ENCODE measurements at regions not wholly inside any gene's neighbourhood (a gene's known extent, or its start where the extent isn't known, plus 50 kb on each side); places are given as distances from the start of the nearest gene placed in this dataset.

GRCh38 chr20:6614836-6615235 lies 152.7 kb upstream of the BMP2 start:
- intact Hi-C loops (cut with micrococcal nuclease; ENCODE audit: unreplicated experiment) (no loop called here), in situ Hi-C loops (cut with HindIII; ENCODE audit: extremely low pct_ligation_motif_present, low pct_unique_long_range_greater_than_20kb) (no loop called here)
- H3K4me1 ChIP-seq (ENCODE audit: insufficient read depth, low read length) = peaks cover 8% of the 10 kb centered on the region; the same call in 1 of the 2 replicates
- no peak overlapping the region for H2AFZ ChIP-seq (ENCODE audit: low read length)
- no peaks in the 10 kb centered on the region for H3K27me3 ChIP-seq (ENCODE audit: control insufficient read depth in 1 of 2, insufficient read depth in 2 of 2, low read length in 2 of 2)
- CTCF ChIA-PET (ENCODE audit: low intra/inter-chr PET ratio, low total read pairs) = no interaction called here
- no peak overlapping the region for H3K4me2 ChIP-seq (ENCODE audit: low read depth, low read length)
- 0% methylated on average over 1 of the region's 1 CpG for WGBS (ENCODE audit: low lambda C conversion rate)
- no peak overlapping the region for H3K9ac ChIP-seq (ENCODE audit: insufficient read depth, low read depth, low read length)
- no peak overlapping the region for H3K27ac ChIP-seq (ENCODE audit: extremely low read length, insufficient read depth, low read length)
- FAIRE-seq (no peak), ATAC-seq (no peak), DNase-seq (ENCODE audit: low spot score) (no peak)
- no TSS peak for BruUV-seq (replicated peaks)
- H3K79me2 ChIP-seq (ENCODE audit: insufficient read depth, low read length) = no peaks in the 10 kb centered on the region
- H3K36me3 ChIP-seq (replicated peaks in 1 of 2; ENCODE audit: control insufficient read depth in 1 of 2, insufficient read depth in 2 of 2, low read length in 2 of 2) = no peaks in the 10 kb centered on the region
- H3K9me3 ChIP-seq (ENCODE audit: low read length) = no peaks in the 10 kb centered on the region
- H3K4me3 ChIP-seq (replicated peaks in 1 of 3; ENCODE audit: insufficient read depth in 1 of 3, low read depth in 2 of 3, low read length in 3 of 3) = no peak overlapping the region
- POLR2A ChIA-PET = no interaction called here
- H4K20me1 ChIP-seq (ENCODE audit: insufficient read depth, low read length) = no peaks in the 10 kb centered on the region
- TF ChIP-seq ZFYVE20 (CRISPR knock-in tag; IDR thresholded peaks at IDR 0.05; ENCODE audit: borderline replicate concordance, low read depth) = no peak
- TF ChIP-seq SKIL (CRISPR knock-in tag; IDR thresholded peaks at IDR 0.05; ENCODE audit: borderline replicate concordance) = no peak
- no peak for TF ChIP-seq DDIT3 (CRISPR knock-in tag; IDR thresholded peaks at IDR 0.05)
- TF ChIP-seq ARID4A (CRISPR knock-in tag; IDR thresholded peaks at IDR 0.05; ENCODE audit: borderline replicate concordance) = no peak
- TF ChIP-seq FOSL1 (CRISPR knock-in tag; IDR thresholded peaks at IDR 0.05; ENCODE audit: borderline replicate concordance) = no peak
- no peak for TF ChIP-seq DMTF1 (CRISPR knock-in tag; IDR thresholded peaks at IDR 0.05)
- no peak for TF ChIP-seq ZNF607 (CRISPR knock-in tag; IDR thresholded peaks at IDR 0.05; ENCODE audit: borderline replicate concordance)
- no peak for TF ChIP-seq CENPX (CRISPR knock-in tag; IDR thresholded peaks at IDR 0.05)
- no peak for TF ChIP-seq GMEB1 (CRISPR knock-in tag; IDR thresholded peaks at IDR 0.05; ENCODE audit: borderline replicate concordance)
- no peak for TF ChIP-seq U2AF2 (IDR thresholded peaks at IDR 0.05; ENCODE audit: low read depth, low read length)
